ENCODE measurements at regions not wholly inside any gene's neighbourhood (a gene's known extent, or its start where the extent isn't known, plus 50 kb on each side); places are given as distances from the start of the nearest gene placed in this dataset.

- TF ChIP-seq CBFB (IDR thresholded peaks at IDR 0.05; ENCODE audit: low read depth) = no peak
- no peak for TF ChIP-seq EZH2 (IDR thresholded peaks at IDR 0.05; ENCODE audit: borderline replicate concordance, control insufficient read depth, low read depth, low read length)
- TF ChIP-seq SIX5 (IDR thresholded peaks at IDR 0.05; ENCODE audit: low read depth, low read length, severe bottlenecking) = no peak
- TF ChIP-seq POLR2A (IDR thresholded peaks at IDR 0.05; ENCODE audit: low read depth, low read length) = no peak
- no peak for TF ChIP-seq EGR1 (IDR thresholded peaks at IDR 0.05; ENCODE audit: borderline replicate concordance in 1 of 2, low read depth in 2 of 2, low read length in 2 of 2)
- TF ChIP-seq CTCF (IDR thresholded peaks at IDR 0.05 in 2 of 3, conservative IDR thresholded peaks at IDR 0.05 in 1 of 3; ENCODE audit: control insufficient read depth in 2 of 3, extremely low read depth in 1 of 3, insufficient read depth in 1 of 3, low read depth in 3 of 3, low read length in 3 of 3) = no peak
- no peak for TF ChIP-seq HDAC2 (IDR thresholded peaks at IDR 0.05)
- TF ChIP-seq, protein P1, sequence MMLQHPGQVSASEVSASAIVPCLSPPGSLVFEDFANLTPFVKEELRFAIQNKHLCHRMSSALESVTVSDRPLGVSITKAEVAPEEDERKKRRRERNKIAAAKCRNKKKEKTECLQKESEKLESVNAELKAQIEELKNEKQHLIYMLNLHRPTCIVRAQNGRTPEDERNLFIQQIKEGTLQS (IDR thresholded peaks at IDR 0.05; ENCODE audit: borderline replicate concordance, extremely low read depth, low read depth, low read length) = no peak
- TF ChIP-seq JUND (IDR thresholded peaks at IDR 0.05; ENCODE audit: low read depth, low read length) = no peak
- TF ChIP-seq TCF12 (IDR thresholded peaks at IDR 0.05; ENCODE audit: low read depth, low read length) = no peak
Observed at GRCh38 chr2:192887337-192887736, 692.6 kb upstream of the TMEFF2 start.

Data from GM12878 (cell line).